ENCODE measurements at regions not wholly inside any gene's neighbourhood (a gene's known extent, or its start where the extent isn't known, plus 50 kb on each side); places are given as distances from the start of the nearest gene placed in this dataset.

- Histone ChIP-seq H3K27me3 (ENCODE audit: low read depth) (peaks cover 39% of the 10 kb centered on the region), H3K9me3 (replicated peaks) (no peaks in the 10 kb centered on the region), H3K4me1 (no peaks in the 10 kb centered on the region), H3K27ac (replicated peaks) (no peak overlapping the region), H3K4me3 (no peak overlapping the region), H3K36me3 (no peaks in the 10 kb centered on the region)
- DNase-seq: no peak
- intact Hi-C loops (cut with micrococcal nuclease): no loop called here
- TF ChIP-seq, protein P1, sequence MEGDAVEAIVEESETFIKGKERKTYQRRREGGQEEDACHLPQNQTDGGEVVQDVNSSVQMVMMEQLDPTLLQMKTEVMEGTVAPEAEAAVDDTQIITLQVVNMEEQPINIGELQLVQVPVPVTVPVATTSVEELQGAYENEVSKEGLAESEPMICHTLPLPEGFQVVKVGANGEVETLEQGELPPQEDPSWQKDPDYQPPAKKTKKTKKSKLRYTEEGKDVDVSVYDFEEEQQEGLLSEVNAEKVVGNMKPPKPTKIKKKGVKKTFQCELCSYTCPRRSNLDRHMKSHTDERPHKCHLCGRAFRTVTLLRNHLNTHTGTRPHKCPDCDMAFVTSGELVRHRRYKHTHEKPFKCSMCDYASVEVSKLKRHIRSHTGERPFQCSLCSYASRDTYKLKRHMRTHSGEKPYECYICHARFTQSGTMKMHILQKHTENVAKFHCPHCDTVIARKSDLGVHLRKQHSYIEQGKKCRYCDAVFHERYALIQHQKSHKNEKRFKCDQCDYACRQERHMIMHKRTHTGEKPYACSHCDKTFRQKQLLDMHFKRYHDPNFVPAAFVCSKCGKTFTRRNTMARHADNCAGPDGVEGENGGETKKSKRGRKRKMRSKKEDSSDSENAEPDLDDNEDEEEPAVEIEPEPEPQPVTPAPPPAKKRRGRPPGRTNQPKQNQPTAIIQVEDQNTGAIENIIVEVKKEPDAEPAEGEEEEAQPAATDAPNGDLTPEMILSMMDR (IDR thresholded peaks at IDR 0.05; ENCODE audit: borderline replicate concordance): no peak
Measured at GRCh38 chr2:126836761-126837679, 61.7 kb upstream of the TEX51 start.

GRCh38 chr2:126837966-126838715 lies 60.5 kb upstream of the TEX51 start:
- peaks cover 39% of the 10 kb centered on the region for H3K27me3 ChIP-seq (ENCODE audit: low read depth)
- intact Hi-C loops (cut with micrococcal nuclease): no loop called here
- H3K9me3 ChIP-seq (replicated peaks): no peaks in the 10 kb centered on the region
- H3K4me3 ChIP-seq: no peak overlapping the region
- no peak for DNase-seq
- no peak overlapping the region for H3K27ac ChIP-seq (replicated peaks)
- TF ChIP-seq, protein P1 (IDR thresholded peaks at IDR 0.05; ENCODE audit: borderline replicate concordance): no peak
- no peaks in the 10 kb centered on the region for H3K36me3 ChIP-seq
- no peaks in the 10 kb centered on the region for H3K4me1 ChIP-seq

DNA sequence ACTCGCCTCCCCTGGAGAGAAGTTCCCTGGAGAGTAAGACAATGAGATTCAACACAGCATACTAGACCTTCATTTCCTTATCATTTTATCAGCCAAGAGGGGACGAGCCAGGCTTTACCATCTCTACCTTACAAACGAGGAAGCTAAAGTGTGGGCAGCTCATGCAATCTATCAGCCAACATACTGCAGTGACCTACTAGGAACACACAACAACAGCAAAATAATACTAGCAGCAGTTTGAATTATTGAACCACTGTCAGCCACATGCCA lies 60.0 kb upstream of the TEX51 start:
- H3K4me1 ChIP-seq: no peaks in the 10 kb centered on the region
- H3K4me3 ChIP-seq: no peak overlapping the region
- H3K27ac ChIP-seq (replicated peaks): no peak overlapping the region
- H3K9me3 ChIP-seq (replicated peaks): no peaks in the 10 kb centered on the region
- no peak for DNase-seq
- TF ChIP-seq, protein P1 (IDR thresholded peaks at IDR 0.05; ENCODE audit: borderline replicate concordance): no peak
- peaks cover 39% of the 10 kb centered on the region for H3K27me3 ChIP-seq (ENCODE audit: low read depth)
- intact Hi-C loops (cut with micrococcal nuclease): no loop called here
- no peaks in the 10 kb centered on the region for H3K36me3 ChIP-seq

DNA sequence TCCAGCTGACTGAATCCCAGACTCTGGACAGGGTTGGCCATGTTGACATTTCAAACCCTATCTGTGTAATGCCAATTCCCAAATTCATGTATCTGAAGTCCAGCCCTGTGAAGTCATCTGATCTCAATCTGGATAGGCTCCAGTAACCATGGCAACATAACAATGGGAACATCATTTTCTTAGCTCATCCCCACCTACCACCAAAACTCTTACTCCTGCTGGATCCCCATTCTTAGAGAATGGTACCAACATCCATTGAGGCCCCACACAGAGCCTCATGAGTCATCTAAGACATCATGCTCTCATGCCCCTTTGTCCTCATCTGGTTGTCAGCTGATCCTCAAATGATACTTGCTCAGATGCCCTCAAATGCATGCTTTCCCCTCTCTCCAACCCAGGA lies 58.9 kb upstream of the TEX51 start:
- no peak for DNase-seq
- Histone ChIP-seq H3K4me1 (no peaks in the 10 kb centered on the region), H3K27me3 (ENCODE audit: low read depth) (peaks cover 39% of the 10 kb centered on the region), H3K9me3 (replicated peaks) (no peaks in the 10 kb centered on the region), H3K36me3 (no peaks in the 10 kb centered on the region), H3K27ac (replicated peaks) (no peak overlapping the region), H3K4me3 (no peak overlapping the region)
- intact Hi-C loops (cut with micrococcal nuclease): no loop called here
- TF ChIP-seq, protein P1 (IDR thresholded peaks at IDR 0.05; ENCODE audit: borderline replicate concordance): no peak

DNA sequence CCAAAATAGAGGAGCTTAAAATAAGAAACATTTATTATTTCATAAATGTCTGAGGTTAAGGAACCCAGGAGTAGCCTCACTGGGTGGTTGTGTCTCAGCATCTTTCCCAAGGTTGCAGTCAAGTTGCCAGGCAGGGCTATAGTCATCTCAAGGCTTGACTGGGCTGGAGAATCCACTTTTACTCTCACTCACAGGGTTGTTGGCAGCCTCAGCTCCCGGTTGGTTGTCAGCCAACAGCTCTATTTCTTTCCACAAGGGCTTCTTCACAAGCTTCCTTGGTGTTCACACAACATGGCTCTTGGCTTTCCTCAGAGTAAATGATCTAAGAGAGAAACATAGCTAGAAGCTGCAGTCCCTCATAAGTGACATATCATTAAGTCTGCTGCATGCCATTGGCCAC lies 55.6 kb upstream of the TEX51 start:
- Histone ChIP-seq H3K4me1 (no peaks in the 10 kb centered on the region), H3K27me3 (ENCODE audit: low read depth) (peaks cover 27% of the 10 kb centered on the region)
- no peak for DNase-seq

More for the DNA sequence above, 55.6 kb upstream of the TEX51 start:
- H3K27ac ChIP-seq (replicated peaks): no peak overlapping the region
- TF ChIP-seq, protein P1 (IDR thresholded peaks at IDR 0.05; ENCODE audit: borderline replicate concordance): no peak
- no peaks in the 10 kb centered on the region for H3K36me3 ChIP-seq
- no peaks in the 10 kb centered on the region for H3K9me3 ChIP-seq (replicated peaks)
- intact Hi-C loops (cut with micrococcal nuclease): no loop called here
- H3K4me3 ChIP-seq: no peak overlapping the region
